ENCODE measurements at regions not wholly inside any gene's neighbourhood (a gene's known extent, or its start where the extent isn't known, plus 50 kb on each side); places are given as distances from the start of the nearest gene placed in this dataset.

DNA sequence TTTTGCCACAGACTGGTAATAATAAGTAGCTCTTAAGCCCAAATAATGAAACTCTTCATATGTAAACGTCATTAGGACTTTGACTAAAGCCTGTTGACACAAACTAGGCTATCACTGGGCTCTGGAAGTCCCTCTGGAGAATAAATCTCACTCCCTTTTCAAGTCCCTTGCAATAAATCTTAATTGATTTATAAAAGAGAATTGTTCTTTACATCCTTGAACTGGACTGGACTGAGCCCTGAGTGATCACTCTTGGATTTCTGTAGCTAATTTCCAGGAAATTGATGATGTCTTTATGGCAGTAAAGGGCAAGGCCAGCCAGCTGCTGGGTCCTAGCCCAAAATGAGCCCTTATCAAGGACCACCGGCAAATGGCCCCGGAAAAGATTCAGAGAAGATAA, 1162.7 kb downstream of the BCL11B start:
- Histone ChIP-seq H3K4me1 (no peaks in the 10 kb centered on the region), H3K9me3 (no peaks in the 10 kb centered on the region), H3K36me3 (ENCODE audit: control insufficient read depth, insufficient read depth, low read length) (no peaks in the 10 kb centered on the region), H3K27me3 (replicated peaks; ENCODE audit: control insufficient read depth, insufficient read depth, low read length) (no peaks in the 10 kb centered on the region), H3K4me3 (ENCODE audit: low read depth, low read length) (no peak overlapping the region)
- no peak for DNase-seq
- peaks cover 2% of the 10 kb centered on the region for H3K27me3 Mint-ChIP-seq (ENCODE audit: insufficient read depth, unreplicated experiment)
- ChIA-PET POLR2A (no interaction called here), CTCF (no interaction called here)
- no peaks in the 10 kb centered on the region for H3K4me1 Mint-ChIP-seq (ENCODE audit: low read depth, unreplicated experiment)
- no peak overlapping the region for H3K27ac Mint-ChIP-seq (ENCODE audit: unreplicated experiment)
- TF ChIP-seq, protein P1, sequence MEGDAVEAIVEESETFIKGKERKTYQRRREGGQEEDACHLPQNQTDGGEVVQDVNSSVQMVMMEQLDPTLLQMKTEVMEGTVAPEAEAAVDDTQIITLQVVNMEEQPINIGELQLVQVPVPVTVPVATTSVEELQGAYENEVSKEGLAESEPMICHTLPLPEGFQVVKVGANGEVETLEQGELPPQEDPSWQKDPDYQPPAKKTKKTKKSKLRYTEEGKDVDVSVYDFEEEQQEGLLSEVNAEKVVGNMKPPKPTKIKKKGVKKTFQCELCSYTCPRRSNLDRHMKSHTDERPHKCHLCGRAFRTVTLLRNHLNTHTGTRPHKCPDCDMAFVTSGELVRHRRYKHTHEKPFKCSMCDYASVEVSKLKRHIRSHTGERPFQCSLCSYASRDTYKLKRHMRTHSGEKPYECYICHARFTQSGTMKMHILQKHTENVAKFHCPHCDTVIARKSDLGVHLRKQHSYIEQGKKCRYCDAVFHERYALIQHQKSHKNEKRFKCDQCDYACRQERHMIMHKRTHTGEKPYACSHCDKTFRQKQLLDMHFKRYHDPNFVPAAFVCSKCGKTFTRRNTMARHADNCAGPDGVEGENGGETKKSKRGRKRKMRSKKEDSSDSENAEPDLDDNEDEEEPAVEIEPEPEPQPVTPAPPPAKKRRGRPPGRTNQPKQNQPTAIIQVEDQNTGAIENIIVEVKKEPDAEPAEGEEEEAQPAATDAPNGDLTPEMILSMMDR (IDR thresholded peaks at IDR 0.05; ENCODE audit: insufficient read depth in 1 of 2, low read depth in 1 of 2, low read length in 1 of 2, severe bottlenecking in 1 of 2, unreplicated experiment in 1 of 2): no peak
- BruUV-seq (replicated peaks): no TSS peak
- H3K9me3 Mint-ChIP-seq (ENCODE audit: unreplicated experiment): peaks cover 6% of the 10 kb centered on the region
- H3K4me3 Mint-ChIP-seq (ENCODE audit: unreplicated experiment): no peak overlapping the region
- no peaks in the 10 kb centered on the region for H3K36me3 Mint-ChIP-seq (ENCODE audit: insufficient read depth, unreplicated experiment)
- intact Hi-C loops (cut with micrococcal nuclease; ENCODE audit: unreplicated experiment): no loop called here

DNA sequence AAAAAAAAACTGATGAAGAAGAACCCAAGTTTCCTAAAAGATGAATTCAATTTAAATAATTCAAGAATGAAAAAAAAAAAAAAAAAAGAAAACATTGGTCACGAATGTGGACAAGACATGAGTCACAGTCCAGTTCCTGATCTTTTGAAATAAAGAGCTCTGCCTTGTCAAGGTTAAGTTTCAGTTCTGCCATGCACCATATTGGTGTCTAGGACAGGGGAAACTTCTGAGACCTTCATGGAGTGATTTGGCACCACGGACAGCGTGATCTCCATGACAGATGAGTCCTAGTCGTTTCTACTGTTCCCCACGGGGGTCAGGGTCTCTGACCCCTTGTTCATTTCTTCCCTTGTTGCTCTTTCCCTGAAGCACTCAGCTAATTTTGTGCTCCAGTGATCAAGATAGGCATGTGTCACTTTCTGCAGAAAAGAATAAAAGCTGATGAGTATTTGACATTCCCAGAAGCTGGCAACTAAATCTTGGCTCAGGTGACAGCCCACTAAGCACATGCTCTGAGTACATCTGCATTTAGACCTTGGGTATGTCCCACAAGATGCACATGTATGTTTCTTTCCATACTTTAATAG, 1159.7 kb downstream of the BCL11B start:
- no peak overlapping the region for H3K27ac Mint-ChIP-seq (ENCODE audit: unreplicated experiment)

DNA sequence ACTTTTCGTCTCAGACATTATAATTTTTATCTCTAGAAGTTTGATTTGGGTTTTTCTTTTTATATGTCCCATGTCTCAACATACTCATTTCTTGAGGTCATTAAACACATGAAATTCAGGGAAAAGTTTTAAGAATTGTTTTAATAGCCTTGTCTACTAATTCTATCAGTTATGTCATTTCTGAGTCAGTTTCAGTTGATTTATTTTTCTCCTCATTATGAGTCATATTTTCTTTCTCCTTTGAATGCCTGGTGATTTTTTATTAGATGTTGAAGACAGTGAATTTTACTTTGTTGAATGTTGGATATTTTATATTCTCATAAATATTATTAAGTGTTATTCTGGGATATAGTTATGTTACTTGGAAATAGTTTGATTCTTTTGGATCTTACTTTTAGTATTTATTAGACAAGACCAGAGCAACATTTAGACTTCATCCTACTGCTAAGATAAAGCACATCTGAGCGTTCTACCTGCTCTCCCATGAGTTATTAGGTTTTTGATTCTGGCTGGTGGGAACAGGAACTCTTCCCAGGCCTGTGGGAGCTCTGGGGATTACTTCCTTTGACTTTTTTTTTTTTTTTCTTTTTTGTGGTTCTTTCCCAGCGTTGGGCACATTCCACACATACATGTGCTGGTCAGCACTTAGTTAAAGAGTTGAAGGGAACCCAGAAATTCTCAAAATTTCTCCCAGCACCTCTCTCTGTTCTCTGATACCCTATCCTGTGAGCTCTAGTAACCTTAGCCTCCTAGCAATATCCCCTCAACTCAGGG, 1157.7 kb downstream of the BCL11B start:
- DNase-seq: no peak
- Histone ChIP-seq H3K36me3 (ENCODE audit: control insufficient read depth, insufficient read depth, low read length) (no peaks in the 10 kb centered on the region), H3K4me1 (no peaks in the 10 kb centered on the region), H3K4me3 (ENCODE audit: low read depth, low read length) (no peak overlapping the region), H3K9me3 (no peaks in the 10 kb centered on the region), H3K27me3 (replicated peaks; ENCODE audit: control insufficient read depth, insufficient read depth, low read length) (no peaks in the 10 kb centered on the region)
- Mint-ChIP-seq H3K4me3 (ENCODE audit: unreplicated experiment) (no peak overlapping the region), H3K27ac (ENCODE audit: unreplicated experiment) (no peak overlapping the region), H3K4me1 (ENCODE audit: low read depth, unreplicated experiment) (no peaks in the 10 kb centered on the region), H3K36me3 (ENCODE audit: insufficient read depth, unreplicated experiment) (no peaks in the 10 kb centered on the region), H3K9me3 (ENCODE audit: unreplicated experiment) (no peaks in the 10 kb centered on the region), H3K27me3 (ENCODE audit: insufficient read depth, unreplicated experiment) (no peaks in the 10 kb centered on the region)
- intact Hi-C loops (cut with micrococcal nuclease; ENCODE audit: unreplicated experiment): no loop called here
- ChIA-PET CTCF (no interaction called here), POLR2A (no interaction called here)
- no TSS peak for BruUV-seq (replicated peaks)
- TF ChIP-seq, protein P1 (IDR thresholded peaks at IDR 0.05; ENCODE audit: insufficient read depth in 1 of 2, low read depth in 1 of 2, low read length in 1 of 2, severe bottlenecking in 1 of 2, unreplicated experiment in 1 of 2): no peak

More for the DNA sequence above, 1159.7 kb downstream of the BCL11B start:
- POLR2A ChIA-PET: no interaction called here
- H3K4me1 Mint-ChIP-seq (ENCODE audit: low read depth, unreplicated experiment): no peaks in the 10 kb centered on the region
- DNase-seq: no peak
- H3K27me3 ChIP-seq (replicated peaks; ENCODE audit: control insufficient read depth, insufficient read depth, low read length): no peaks in the 10 kb centered on the region
- TF ChIP-seq, protein P1 (IDR thresholded peaks at IDR 0.05; ENCODE audit: insufficient read depth in 1 of 2, low read depth in 1 of 2, low read length in 1 of 2, severe bottlenecking in 1 of 2, unreplicated experiment in 1 of 2): no peak
- H3K4me3 ChIP-seq (ENCODE audit: low read depth, low read length): no peak overlapping the region
- no TSS peak for BruUV-seq (replicated peaks)
- no peaks in the 10 kb centered on the region for H3K36me3 Mint-ChIP-seq (ENCODE audit: insufficient read depth, unreplicated experiment)
- no peaks in the 10 kb centered on the region for H3K36me3 ChIP-seq (ENCODE audit: control insufficient read depth, insufficient read depth, low read length)
- no peaks in the 10 kb centered on the region for H3K27me3 Mint-ChIP-seq (ENCODE audit: insufficient read depth, unreplicated experiment)
- H3K4me3 Mint-ChIP-seq (ENCODE audit: unreplicated experiment): no peak overlapping the region
- CTCF ChIA-PET: no interaction called here
- intact Hi-C loops (cut with micrococcal nuclease; ENCODE audit: unreplicated experiment): no loop called here
- H3K4me1 ChIP-seq: no peaks in the 10 kb centered on the region
- no peaks in the 10 kb centered on the region for H3K9me3 ChIP-seq
- H3K9me3 Mint-ChIP-seq (ENCODE audit: unreplicated experiment): no peaks in the 10 kb centered on the region

Measured in Caco-2 (cell line).